ENCODE measurements at regions not wholly inside any gene's neighbourhood (a gene's known extent, or its start where the extent isn't known, plus 50 kb on each side); places are given as distances from the start of the nearest gene placed in this dataset.

DNA sequence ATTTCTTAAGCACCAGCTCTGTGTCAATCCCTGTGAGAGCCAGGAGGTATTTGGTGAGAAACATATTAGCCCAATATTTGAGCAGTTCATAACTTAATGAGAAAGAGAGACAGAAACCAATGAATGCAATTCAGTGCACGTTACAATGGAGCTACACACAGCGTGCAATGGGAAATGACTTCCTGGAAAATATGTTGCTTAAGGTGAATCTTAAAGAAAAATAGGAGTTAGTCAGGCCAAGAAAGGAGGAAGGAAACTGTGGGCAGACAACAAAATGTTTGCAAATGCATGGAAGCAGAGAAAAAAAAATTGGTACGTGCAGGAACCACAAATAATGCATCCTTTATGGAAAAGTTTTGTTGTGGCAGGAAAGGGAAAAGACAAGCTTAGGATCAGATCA lies 481.7 kb downstream of the BCAT1 start:
- DNase-seq = no peak

DNA sequence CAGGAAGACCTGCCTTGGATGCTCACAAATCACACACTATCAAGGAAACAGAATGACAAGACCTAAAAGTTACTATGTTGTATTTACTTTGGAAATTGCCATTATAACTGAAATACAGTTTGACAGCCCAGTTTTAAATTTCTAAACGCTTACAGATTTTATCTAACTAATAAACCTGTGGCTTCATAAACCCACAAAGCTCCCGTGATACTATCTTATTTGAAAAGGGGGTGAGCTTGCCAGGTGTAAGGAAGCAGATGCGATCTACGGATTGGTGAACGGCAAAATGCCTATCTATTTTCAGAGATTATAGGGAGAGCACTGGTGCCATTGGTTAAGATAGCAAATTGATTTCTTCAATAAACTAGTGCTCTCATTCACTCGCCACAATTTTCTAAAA lies 485.5 kb downstream of the BCAT1 start:
- no peak for DNase-seq

DNA sequence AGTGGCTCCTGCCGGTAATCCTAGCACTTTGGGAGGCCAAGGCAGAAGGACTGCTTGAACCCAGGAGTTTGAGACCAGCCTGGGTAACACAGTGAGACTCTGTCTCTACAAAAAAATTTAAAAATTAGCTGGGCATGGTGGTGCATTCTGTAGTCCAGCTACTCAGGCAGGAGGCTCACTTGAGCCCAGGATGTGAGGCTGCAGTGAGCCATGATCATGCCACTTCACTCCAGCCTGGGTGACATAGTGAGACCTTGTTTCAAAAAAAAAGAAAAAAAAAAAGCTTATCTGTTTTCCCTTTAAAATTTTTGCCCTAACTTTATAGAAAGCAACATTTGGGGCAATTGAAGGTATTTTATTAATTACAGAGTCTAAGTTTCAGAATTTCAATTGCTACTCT lies 486.0 kb downstream of the BCAT1 start:
- no peak for DNase-seq

DNA sequence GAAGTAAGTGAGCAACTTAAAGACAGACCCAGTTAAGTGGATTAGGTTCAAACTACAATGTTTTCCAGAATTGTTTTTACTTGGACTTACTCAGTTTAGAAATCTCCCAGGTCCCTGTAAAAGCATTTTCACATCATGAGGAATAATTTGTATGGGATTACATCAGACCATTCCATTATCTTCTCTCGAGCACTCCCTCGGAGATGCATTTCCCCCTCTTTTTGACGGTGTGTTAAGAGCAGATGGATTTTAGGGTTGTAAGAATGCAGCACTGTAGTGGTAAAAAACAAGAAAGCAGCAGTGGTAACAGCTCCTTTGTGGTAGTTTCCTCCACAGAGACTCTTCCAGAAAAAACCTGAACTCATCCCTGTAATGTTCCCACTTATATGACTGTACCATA lies 488.4 kb downstream of the BCAT1 start:
- no peak for DNase-seq

DNA sequence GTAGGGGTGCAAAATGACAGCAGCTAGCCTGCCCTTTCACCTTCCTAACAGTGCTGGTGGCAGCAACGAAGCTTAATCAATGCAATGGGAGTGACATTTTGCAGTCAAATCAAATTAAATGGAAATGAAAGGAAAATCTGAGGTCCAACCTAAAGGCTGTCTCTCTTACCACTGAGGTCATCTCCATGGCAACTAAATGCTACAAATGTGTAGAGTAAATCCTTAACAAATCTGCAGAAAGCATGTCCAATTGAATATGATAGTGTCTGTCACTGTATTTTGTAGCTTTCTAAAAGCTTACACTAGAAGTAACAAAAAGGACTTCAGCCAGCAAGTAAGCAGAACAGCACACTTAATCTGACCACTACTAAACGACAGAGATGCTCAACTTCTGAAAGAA lies 488.8 kb downstream of the BCAT1 start:
- no peak for DNase-seq

DNA sequence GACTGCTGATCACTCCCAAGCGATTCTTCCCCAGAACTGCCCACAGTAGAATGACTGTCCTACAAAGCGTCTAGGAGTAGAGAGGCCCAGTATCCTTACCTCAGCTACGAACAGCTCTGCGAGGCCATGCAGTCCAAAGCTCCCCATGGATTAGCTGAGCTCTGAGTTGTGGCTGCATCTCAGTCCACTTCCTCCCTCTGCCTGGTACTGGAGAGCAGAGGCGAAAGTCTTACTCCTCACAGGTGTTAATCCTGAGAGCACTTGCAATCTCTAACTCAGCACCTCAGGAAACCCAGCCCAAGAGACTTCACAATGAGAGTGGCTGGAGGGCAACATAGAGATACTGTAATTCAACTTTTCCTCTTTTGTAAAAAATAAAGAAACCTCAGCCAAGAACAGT lies 493.1 kb downstream of the BCAT1 start:
- no peak for DNase-seq

DNA sequence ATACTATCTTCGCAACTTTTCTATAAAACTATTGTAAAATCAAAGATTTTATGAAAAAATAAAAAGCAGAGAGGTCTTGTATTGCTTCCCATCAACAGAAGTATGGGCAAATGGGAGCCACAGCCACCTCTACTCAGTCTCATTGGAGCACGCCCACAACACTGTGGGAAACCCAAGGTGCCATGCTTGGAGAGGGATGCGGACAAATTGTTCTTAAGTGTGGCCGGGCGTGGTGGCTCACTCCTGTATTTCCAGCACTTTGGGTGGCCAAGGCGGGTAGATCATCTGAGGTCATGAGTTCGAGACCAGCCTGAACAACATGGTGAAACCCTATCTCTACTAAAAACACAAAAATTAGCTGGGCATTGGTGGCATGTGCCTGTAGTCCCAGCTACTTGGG lies 498.2 kb upstream of the SOX5 start:
- no peak for DNase-seq

DNA sequence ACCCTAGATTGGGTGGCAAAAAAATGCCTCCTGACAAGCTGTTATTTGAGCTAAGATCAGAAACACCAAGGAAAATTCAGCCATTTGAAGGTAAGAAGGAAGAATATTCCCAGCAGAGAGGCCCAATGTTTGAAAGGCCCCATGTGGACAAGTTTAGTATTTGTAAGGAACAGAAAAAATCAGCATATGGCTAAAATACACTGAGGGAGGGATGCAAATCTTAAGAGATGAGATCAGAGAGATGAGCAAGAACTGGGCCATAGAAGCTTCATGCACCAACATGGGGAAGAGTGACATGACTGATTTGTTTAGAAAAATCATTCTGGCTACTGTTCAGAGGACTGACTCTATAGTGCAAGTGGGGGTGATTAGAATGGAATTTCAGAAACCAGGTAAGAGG lies 496.8 kb upstream of the SOX5 start:
- no peak for DNase-seq

DNA sequence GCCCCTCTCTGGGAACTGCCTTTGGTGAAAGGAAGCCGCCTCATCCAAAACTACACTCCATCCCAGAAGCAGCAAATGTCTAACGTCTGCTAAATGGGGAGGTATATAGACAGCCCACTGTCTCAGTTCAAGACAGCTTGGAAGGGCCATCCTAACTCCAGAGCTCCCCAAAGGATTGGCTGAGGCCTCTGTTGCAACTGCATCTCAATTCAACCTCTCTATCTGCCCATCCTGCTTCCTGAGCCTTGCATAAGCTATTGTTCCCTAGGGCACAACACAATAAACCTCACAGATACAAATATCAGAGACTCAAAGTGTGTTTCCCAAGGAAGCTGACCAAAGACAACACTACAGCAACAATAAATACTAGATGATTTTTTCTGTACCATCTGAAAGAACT lies 495.2 kb upstream of the SOX5 start:
- DNase-seq = no peak

DNA sequence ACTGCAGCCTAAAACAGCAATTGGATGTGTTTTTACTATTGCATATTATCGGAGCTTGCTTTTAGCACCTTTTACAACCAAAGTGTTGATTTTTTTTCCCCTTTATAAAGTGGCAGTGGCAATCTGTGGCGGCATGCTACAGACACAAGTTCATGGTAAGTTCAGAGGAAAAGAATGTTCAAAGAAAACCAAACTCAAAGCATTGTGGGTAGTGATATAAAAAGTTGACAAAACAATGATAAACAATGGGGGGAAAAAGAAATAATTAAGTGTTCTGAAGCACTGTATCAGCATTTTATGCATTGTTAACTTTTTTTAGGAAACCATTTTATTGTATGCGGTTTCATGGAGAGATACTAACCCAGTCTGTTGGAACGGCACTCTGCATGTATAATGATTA lies 492.0 kb upstream of the SOX5 start:
- DNase-seq = no peak

DNA sequence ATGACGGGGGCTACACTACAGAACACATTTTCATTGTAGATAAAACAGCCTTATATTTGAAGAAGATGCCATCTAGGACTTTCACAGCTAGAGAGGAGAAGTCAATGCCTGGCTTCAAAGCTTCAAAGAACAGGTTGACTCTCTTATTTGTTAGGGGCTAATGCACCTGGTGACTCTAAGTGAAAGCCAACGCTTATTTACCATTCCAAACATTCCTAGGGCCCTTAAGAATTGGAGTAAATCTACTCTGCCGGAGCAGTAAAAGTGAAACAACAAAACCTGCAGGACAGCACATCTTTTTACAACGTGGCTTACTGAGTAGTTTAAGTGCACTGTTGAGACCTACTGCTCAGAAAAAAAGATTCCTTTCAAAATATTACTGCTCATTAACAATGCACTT lies 487.2 kb upstream of the SOX5 start:
- DNase-seq = no peak

DNA sequence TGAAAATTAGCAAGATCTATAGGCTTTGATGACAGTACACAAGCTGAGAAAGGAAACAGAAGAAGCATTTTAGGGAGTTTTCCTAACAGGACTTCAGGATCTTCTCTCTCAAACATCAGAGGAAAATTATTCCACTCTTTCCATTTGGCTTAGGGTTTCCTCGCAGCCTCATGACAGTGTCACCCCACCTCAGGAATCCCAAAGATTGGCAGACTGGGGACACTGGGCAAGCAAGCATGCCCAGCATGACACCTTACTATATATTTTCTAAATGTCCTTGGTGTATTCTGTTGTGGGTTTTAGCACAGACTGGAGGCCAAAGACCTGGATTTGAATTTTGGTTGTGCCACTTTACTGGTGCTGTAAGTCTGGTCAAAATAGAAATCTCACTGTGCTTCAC lies 482.4 kb upstream of the SOX5 start:
- DNase-seq = no peak

DNA sequence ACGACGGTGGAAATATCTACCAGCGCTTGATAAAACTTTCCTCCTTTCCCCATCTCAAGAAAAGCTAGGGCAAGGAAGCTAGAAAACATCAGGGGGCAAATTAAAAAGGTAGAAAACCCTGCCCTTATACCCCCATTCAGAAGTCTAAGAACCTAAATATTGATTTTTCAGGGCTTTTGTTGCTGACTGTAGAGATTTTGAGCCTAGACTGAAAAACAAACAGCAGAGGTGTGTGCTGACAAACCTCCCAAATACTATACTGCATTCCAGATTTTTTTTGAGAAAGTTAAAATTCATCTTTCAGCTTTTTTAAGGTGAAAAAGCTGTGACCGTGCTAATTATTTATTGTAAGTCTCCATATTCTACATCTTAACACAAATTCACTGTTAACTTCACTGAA lies 478.3 kb upstream of the SOX5 start:
- DNase-seq = no peak

DNA sequence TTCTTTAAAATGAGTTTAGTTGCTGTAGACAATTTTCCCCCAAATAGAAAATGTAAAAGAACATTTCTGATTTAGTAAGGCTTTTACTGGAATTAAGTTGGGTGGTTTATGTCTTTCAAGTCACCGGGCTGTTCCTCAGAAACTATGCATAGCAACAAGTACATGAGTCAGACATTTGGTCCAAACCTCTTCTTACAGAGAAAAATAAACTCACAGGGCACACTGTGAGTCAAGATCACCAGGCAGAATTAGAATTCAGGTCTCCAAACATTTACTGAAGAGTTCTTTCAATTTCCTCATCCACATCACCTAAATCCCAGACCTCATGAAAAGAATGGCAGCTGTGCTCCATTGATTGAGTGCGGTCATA lies 476.1 kb upstream of the SOX5 start:
- no peak for DNase-seq

DNA sequence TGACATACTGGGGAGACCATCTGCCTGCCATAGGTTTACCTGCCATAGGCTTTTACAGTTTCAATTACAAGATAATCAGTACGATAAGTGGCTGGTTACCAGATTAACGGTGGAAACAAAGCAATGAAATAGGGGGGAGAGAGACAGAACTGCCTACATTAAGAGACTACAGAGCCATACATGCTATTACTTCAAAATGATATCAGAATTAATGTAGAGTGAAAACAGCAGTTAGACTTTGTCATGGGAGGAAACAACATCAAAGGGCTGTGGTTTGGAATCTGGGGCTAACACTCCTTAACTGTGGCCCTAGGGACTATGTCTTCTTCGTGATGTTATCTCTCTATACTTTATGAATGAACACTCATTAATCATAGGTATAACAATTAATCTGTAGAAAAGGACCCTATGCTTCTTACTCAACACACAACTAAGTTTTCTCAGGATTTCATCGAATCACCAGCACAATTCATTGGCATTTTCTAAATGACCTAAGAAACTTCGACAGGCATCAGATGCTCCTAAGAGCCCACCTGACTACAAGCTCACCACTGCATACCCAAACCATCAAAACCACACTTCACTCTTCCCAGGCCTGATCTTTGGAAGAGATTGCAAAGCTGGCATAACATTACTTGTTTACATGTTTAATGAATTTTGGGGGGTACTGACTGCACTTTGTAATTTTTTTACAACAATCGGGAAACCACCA lies 475.6 kb upstream of the SOX5 start:
- no peak for DNase-seq

DNA sequence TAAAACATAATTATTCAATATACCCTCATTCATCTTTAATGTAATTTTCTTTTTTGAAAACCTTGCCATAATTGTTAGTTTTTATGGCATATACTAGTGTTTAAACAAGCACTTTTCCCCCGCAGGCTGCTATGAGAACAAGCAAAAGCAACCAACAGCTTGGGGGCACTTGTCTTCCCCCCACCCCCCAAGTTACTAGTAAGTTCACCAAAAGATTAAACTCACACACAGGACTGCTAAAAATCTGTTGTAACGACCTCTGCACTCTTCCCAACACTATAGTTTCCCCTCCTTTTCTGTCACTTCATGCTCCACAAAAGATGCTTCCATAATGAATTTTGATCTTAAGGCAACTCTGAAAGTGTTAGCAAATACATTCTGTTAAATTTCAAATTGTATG lies 474.9 kb upstream of the SOX5 start:
- no peak for DNase-seq

DNA sequence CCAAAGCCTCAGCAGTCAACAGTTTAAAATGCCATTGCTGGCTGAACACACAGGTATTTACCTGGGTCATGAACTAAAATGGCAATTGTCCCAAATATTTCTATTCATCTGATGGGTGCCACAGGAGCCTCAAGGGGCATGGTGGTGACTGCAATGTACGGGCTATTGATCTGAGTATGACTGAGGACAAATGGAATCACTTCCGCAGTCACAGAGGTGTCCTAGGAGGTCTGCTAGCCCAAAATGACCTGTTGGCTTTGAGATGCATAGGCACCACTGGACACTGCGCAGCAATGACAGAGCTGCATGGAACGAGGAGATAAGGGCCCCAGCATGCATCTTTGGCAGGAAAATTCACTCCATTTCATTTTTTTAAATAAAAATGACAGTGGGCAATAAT lies 474.1 kb upstream of the SOX5 start:
- no peak for DNase-seq

DNA sequence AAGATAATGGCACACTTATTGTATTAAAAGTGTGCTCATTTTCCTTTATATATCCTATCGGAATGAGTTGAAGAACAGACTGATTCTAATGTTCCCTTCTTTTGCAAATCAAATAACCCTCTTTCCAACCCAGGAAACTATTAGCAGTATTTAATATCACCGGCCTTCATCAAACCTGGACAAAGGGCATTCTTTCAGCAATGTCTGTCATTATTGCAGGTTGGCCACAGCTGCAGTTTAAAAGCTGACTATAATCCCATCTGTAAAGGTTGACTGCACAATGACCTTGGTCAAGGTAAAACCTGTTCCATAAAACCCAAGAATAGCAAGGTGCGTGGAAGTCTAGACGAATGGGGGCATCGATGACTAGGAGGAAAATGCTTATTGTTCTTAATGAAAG lies 472.3 kb upstream of the SOX5 start:
- DNase-seq = no peak

DNA sequence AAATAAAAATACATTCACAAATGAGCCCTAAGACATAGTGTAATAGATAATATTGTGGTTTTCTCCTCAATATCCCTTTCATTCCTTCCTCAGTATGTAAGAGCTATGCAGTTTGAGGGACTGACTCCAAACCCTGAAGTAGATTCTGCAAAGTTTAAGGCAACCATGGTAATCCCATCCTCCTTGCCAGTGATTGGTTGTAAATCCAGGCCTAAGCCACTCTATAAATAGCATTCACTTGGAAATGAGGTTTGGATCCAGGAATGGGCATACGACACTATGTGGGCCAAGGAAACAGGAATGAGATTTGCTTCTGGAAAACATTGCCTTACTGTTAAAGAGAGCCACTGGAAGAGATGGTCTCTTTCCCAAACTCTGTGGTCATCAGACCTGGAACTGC lies 468.7 kb upstream of the SOX5 start:
- DNase-seq = no peak

DNA sequence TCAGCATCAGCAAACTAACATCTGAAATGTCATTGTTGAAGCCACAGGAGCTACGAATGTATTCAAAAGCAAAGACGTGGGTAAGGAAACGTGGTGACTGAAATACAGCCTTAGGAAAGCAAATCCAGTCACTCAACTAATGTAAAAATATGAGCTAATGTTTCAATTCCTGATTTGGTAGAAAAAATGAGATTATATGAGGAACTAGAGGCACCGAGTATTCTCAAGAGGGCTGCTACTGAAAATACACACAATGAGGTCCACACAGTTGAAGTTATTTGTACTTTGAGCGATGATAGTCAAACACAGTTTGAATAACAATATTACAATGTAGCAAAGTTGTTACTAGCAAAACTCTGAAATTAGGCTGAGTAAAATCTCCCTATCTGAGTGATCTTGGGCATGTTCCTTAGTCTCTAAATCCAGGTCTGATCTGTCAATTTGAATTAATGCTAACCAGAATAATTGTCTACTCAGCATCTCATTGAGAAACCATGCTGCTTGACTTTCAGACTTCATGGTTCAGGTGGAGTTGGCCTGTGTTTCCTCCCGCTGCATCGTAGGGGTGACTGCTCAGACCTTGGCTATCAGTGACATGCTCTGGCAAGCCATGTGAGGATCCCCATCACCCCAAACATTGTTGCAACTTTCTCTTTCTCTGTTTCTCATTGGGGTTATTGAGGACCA lies 467.1 kb upstream of the SOX5 start:
- no peak for DNase-seq

DNA sequence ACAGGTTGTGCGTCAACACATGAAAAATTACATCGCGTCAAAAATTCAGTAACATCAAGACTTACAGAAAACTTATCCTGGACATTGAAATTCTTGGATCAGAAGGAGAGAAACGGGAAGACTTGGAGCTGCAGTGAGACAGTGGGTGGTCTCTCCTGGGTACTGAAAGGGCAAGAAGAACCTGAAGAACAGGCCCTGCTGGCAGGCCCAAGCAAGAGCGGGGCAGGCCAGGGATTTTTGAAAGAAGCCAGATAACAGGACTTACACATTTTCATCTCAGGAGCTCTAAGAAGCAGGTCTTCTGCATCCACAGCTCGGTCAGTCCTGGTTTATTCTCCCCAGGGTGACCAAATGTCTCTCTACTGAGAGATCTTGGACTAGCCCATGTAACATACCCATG lies 466.5 kb upstream of the SOX5 start:
- no peak for DNase-seq

DNA sequence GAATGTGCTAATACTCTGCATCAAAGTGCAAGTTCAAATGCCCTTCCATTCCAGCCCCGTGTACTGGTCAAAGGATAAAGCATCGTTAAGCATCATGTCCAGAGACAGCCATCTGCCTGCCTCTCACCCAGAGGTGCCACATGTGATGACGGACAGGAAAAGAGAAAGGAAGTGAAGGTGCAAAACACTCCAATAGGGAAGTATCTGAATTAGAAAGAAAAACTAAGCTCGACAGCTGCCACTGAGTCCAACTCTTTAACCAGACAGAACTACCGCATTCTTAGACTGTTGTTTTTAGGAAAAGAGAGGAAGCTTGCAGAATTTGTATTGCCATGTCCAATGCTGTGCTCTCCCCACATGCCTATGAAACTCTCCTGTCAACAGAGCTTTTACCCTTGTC lies 465.0 kb upstream of the SOX5 start:
- DNase-seq = no peak

DNA sequence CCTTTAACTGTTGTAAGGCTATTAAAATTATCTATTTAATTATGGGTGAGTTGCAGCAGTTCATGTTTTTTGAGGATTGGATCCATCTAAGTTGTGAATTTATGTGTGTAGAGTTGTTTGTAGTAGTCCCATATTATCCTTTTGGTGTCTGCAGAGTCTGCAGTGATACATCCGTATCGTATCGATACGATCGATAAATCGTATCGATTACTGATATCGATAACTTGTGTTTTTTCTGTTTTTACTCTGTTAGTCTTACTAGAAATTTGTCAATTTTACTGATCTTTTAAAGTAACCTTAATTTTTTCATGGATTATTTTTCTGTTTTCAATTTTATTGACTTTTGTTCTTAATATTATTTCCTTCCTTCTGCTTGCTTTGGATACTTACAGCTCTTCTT lies 462.5 kb upstream of the SOX5 start:
- DNase-seq = no peak

DNA sequence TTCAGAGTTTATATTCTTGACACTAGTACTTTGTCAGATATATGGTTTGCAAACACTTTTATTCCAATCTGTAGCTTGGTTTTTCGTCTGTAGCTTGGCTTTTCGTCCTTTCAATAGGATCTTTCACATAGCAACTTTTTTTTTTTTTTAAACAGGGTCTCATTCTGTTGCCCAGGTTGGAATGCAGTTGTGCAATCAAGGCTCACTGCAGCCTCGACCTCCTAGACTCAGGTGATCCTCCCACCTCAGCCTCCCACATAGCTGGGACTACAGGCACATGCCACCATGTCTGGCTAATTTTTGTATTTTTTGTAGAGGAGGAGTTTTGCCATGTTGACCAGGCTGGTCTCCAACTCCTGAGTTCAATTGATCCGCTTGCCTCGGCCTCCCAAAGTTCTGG lies 460.4 kb upstream of the SOX5 start:
- DNase-seq = no peak

DNA sequence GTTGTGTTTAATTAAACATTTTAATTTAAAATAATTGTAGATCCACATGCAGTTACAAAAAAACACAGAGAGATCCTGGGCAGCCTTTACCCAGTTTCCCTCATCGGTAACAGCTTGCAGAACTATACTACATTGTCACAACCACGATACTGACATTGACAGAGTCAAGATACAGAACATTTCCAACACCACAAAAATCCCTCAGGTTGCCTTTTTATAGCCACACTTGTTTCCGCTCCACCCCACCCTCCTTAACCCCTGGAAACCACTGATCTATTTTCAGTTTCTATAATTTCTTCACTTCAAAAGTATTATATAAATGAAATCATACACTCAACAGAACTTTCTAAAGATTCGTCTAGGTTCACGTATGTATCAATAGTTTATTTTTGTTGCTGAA lies 458.8 kb upstream of the SOX5 start:
- no peak for DNase-seq
